Hematopoietic multipotent progenitor cell treated with erythropoietin and hydrocortisone succinate and interleukin-3 and kit ligand, for 15 days (in vitro differentiated cells): ENCODE measurements at regions not wholly inside any gene's neighbourhood (a gene's known extent, or its start where the extent isn't known, plus 50 kb on each side); places are given as distances from the start of the nearest gene placed in this dataset.
"Not testable (repeated sequence)": the region's sequence is repeated elsewhere in the genome, so short reads cannot be mapped to it uniquely, and the experiment has no call there.

Experiments used
- DNase-seq: peaks from one replicate; pipeline ENCODE4 v3.0.0-alpha.2; 2015; ENCODE audit warnings: low spot score

DNA sequence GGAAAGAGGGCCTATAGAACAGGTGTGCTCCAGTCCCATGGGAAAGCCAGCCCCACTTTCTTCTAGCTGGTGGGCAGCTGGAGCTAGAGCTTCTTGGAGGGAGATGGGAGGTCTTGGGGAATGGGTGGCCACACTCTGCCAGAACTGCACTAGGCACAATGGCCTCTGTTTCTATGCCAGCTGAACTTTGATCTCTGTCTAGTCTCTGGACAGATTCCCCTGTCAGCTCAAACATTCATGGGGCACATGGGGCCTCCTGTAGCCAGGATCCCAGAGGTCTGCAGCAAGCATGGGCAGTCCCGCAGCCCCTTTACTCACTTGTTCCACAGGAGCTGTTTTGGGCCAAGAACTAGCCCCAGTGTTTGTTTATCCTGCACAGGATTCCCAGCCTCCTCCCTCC, 591.3 kb upstream of the HS3ST5 start:
- no peak for DNase-seq

DNA sequence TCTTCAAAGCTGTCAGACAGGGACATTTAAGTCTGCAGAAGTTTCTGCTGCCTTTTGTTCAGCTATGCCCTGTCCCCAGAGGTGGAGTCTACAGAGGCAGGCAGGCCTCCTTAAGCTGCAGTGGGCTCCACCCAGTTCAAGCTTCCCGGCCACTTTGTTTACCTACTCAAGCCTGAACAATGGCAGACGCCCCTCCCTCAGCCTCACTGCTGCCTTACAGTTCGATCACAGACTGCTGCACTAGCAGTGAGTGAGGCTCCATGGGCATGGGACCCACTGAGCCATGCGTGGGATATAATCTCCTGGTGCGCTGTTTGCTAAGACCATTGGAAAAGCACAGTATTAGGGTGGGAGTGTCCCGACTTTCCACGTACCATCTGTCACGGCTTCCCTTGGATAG, 585.9 kb upstream of the HS3ST5 start:
- not testable (repeated sequence) for DNase-seq

DNA sequence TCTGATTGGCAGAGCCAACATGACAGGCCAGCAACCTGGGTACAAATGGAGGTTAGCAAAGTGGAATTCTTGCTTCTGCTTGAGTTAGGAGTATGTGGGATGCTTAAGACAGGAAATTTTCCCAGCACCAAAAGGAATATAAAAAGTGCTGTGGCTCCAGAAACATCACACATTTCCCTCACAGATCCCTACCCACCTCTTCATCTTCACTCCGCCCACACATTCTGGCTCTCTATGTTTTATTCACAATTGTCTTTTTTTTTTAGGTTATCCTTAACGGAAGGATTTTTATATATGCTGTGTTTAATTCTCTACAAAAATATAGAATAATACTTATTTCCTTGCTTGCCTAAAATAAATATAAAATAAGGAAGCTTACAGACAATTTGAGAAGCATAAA, 563.3 kb upstream of the HS3ST5 start:
- no peak for DNase-seq

DNA sequence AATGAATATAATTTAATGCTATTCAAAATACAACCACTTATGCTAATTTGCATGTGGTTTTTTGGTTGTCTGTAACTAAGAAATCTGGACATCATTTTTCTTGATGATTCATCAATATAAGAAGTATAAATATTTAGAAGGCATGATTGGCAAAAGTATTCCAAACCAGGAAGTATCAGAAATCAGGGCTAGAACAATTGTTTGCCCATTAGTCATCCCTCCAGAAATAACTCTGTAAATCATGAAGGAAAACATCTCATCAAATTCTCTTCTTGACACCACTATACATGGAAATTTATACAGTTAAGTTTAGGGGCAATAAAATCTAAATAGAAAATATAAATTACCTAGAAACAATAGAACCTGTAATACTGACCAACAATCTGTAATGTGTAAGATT, 554.7 kb upstream of the HS3ST5 start:
- no peak for DNase-seq

DNA sequence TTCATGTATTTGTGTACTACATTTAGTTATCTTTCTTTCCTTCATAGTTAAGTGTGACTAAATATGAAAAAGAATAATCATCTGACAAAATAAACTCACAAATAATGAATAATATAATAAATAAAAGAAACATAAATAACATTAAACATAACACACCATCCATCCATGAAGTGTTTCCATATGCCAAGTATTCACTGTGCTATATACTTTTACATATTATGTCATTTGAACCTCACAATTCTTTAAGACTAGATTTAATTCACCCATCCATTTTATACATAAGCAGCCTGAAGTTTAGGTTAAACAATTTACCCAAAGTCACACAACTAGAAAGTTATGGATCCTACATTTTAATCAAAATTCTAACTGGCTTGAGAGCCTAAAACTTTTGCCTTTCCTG, 549.4 kb upstream of the HS3ST5 start:
- DNase-seq, result no peak

DNA sequence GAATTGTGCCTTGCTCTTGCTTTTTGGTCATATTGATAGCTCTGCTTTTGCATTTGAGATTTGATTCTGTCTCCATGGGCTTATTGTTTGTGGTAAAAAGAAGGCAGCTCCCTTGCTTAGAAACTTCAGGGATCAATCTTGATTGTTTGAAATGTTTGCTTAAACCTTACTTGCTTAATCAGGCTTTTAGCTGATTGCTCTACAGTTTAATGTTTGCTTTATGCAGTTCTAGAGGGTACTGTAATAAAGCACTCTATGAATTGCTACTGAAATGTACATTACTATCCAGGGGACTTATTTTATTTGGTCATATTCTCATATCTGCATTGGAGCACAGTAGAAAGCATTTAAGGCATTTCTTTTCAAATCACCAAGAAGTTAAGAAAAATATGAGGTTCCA, 545.4 kb upstream of the HS3ST5 start:
- DNase-seq, result no peak

DNA sequence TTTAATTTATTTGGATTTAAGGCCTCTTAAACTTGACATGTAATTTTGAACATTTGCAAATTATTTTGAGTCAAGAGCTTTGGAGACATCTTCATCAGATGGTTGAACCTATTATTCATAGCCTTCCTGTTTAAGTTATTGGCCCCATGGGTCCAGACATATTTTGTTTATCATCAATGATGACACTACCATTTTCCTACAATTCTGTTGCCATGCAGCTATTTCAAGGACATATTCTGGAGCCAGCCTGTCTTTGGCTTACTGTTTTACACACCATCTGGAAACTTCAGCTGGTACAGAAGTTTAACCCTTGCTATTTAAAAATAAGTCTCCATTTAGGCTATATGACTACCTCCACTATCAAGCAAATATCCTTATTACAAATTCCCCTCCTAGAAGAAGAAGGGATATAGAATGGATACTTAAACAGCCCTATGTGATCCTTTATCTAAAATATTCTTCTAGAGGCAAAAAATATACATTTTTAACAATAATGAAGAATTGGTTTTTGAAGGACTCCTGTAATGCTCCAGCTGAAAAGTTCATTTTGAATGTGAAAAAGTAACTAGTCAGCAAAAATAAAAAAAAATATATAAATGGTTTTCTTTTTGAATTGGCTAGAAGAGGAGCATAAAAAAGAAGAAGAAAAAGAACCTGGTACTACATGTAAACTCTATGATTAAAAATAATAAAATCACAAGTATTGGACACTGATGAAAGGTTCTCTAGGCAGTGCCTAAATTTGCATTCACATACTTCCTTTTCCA, 544.0 kb upstream of the HS3ST5 start:
- DNase-seq, result no peak

DNA sequence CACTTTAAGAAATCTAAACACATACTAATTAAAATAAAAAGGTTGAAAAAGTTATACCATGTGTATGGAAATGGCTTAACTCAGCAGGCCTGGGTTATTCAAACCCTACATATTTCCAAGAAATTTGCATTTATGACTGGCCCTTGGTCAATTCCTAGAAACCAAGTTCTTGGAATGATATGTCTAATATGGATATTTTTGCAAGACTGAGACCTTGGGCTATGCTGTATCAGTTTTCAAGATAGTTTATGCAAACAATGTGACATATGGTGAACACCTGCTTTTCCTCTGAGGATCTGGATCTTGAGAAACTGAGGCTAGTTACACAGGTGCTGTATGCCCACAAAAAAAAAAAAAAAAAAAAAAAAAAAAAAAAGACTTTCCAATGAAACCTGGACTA, 536.9 kb upstream of the HS3ST5 start:
- DNase-seq, result no peak

DNA sequence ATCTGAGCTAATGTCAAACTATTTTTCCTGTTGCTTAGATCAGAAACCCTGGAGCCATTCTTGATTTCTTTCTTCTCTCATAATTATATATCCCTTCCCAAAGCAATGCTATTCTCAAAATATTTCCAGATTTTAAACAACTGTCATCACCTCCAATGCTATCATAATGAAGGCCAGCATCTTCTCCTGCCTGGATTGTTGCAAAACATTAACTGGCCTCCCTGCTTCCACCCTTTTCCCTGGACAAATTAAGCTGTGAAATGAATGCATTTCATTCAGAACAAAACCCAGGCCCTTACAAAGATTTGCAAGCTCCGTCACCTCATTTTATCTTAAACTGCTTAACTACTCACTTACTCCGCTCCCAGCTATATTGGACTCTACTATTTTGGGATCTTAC, 535.3 kb upstream of the HS3ST5 start:
- DNase-seq, result no peak

DNA sequence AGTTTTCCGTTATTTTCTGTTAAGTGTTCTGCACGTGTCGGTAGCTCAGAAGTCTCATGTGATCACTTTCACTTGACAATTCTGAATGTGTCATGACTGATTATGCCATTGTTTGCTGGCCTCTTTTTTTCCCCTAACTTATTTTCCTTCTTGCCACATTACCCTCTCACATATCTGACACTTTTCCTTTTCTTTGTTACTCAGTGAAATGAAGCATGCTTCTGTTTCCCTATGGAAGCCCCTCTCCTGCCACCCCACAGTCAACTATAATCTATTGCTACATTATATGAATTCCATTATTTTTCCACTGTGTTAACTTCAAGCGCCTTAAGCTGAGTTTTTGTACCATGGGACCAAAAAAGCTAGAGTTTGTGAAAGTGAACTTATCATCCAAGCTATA, 531.6 kb upstream of the HS3ST5 start:
- no peak for DNase-seq

DNA sequence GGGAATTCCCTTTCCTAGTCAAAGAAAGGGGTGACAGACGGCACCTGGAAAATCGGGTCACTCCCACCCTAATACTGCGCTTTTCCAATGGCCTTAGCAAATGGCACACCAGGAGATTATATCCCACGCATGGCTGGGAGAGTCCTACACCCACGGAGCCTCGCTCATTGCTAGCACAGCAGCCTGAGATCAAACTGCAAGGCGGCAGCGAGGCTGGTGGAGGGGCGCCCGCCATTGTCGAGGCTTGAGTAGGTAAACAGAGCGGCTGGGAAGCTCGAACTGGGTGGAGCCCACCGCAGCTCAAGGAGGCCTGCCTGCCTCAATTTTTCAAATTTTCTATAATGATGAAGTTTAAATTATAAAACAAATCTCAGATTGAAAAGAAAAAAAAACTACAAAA, 522.7 kb upstream of the HS3ST5 start:
- not testable (repeated sequence) for DNase-seq

DNA sequence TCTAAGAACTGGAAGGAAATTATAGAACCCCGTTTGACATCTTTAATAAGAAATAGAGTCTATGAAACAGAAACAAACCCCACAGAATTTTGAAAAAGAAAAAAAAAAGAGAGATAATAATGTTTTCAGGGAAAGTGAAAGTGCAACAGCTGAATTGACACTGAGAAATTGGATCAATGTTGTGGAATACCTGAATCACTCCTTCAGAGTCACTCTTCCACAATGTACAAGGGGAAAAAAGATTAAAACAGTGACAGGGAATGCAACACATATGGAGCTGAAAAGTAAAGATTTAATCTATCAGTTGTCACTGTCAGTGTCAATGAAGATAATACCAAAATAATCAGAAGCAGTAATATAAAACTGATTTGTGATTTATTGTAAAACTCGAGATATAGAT, 520.8 kb upstream of the HS3ST5 start:
- DNase-seq, result no peak

DNA sequence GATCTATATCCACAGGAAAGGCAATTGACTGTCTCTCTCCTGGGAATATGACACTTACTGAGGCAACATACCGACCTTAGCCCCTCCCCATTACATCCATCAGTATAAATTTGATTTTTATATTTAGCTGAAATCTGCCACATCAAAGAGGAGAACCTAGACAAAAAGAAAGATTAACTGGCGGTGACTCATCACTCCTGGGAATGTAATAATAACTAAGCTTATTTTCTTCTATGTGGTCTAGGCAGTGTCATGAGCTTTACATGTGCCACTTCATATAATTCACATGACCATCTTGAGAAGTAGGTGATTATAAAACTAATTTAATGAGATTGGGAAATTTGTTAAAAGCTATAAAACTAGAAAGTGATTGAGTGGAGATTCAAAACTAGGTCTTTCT, 520.0 kb upstream of the HS3ST5 start:
- DNase-seq, result no peak

DNA sequence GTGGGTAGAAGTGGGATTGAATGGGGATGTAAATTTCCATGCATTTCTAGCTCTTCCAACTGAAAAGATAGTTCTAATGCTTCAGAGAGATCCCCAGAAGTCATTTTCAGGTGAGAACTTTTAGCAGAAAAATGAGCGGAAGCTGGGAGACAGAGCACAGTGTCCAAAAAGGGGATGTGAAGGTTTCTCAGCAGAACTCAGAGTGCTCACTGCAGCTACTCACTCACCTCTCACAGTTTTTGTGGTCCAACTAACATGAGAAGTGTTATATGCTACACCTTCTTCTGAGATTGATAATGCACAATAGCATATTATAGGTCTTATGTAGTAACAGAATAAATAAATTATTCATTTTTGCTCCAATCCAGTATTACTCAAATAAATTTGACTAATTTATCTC, 519.2 kb upstream of the HS3ST5 start:
- DNase-seq, result no peak

DNA sequence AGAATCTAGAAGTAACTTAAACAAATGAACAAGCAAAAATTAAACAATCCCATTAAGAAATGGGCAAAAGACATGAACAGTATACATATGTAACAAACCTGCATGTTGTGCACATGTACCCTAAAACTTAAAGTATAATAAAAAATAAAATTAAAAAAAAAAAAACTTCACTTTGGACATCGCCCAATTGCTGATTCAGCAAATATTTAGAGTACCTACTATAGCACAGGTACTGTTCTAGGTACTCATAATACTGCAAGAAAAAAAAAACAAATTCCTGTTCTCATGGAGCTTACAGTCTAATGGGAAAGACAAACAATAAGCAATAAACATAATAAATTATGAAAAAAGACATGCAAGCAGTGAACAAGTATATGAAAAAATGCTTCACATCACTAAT, 501.5 kb upstream of the HS3ST5 start:
- DNase-seq, result no peak

DNA sequence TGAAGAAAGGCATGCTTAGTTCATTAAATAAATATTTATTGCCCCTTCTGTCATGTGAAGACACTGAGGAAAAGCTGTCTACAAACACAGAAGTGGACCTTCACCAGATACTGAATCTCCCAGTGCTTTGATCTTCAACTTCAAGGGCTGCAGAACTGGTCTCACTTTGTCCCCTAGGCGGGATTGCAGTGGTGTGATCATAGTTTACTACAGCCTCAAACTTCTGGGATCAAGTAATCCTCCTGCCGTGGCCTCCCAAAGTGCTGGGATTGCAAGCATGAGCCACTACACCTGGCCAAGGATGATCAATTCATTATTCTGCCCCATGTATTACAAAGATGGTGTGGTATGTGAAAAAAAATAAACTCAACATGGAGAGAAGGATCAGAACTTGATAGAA, 496.2 kb upstream of the HS3ST5 start:
- no peak for DNase-seq

DNA sequence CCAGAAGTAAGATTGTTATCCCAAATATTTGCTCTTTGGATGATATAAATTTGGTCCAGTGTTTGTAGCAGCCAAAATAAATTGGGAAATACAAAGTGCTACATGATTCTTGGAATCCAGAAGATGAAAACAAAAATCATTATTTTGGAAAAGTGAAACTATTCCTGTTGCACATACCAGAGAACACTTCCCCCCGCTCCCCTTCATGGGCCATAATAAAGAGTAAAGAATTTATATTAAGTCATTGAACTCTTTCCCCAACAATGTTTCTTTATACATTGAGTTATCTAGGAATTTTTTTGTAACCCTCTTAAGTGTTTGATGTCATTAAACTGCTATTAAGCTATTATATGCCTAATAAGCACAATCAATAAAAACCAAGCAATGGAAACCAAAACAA, 490.4 kb upstream of the HS3ST5 start:
- DNase-seq, result no peak

DNA sequence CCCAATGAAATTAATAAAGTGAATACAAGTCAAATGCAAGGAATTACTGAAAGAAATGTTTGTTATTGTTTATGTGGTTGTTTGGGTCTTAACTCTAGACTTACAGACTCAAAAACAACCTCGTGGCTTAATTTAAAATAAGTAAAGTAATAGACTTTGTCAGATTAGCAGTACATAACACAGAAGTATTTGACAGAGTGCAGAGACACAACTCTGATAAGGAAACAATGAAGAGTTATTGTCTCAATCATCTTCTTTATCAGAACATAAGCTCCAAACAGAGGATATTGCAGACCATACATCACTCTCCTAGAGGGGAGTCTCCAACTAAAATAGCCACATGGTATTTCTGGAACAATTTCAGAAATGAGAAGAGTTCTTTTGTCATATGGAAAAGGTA, 487.7 kb upstream of the HS3ST5 start:
- no peak for DNase-seq

DNA sequence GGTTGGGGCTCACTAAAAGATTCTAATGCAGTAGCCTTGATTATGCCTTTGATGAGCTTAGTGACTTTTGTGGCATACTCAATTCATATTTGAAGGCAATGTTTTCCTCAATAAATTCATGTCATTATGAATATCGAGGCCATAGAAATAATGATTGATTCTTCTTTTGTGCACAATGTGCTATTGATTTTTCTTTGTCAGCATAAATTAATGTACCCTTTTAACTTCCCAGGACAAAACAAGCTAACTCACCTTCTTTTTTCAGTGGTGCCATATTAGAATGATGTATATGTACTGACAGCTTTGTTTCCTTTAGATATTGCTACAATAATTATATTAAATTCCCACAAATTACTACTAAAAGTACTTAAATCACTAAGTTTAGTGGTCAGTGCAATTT, 484.3 kb upstream of the HS3ST5 start:
- no peak for DNase-seq

DNA sequence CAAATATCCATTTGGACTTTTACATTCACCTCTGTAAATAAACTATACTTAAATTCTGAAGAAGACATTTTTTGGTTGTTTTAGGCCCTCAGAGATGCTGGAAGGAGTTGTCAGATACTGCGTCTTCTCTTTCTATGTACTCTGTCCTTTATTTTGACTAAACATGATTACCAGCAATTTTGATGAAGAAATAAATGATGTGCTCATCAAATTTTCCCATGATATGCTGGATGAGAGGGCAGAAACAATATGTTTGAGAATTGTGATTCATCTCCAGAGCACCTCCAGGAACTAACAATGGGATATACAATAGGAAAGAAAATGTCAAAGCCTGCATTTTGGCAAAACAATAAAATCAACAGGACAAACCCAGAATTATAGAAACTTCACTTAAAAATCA, 481.6 kb upstream of the HS3ST5 start:
- DNase-seq, result no peak

DNA sequence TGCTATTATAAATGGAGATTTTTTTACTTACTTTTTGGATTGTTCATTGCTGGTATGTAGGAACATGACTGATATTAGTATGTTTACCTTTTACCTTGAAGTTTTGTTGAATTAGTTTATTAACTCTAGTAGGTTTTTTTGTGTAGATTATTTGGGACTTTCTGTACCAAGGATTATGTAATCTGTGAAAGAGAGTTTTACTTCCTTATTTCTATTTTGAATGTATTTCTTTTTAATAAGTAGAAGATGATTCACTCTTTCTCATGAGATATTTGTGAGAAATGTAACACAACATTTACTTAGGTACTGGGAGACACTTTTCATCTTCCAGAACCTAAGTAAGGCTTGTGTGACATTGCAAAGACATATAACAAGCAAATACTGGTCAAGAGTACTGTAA, 473.9 kb upstream of the HS3ST5 start:
- no peak for DNase-seq

DNA sequence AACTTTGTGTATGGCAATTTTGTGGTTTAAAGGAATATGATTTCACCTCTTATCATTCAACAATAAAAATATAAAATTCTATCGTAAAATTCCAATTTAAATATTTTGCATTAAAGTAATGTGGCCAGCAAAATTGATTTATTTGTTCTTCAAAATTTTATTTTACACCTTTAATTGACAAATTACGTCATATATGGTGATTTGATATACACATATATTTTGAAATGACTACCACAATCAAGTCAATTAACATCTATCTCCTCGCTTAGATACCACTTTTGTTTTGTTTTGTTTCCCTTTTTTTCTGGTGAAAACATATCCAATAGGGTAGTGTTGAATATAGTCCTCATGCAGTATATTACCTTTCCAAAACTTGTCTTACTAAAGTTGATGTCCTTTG, 467.6 kb upstream of the HS3ST5 start:
- DNase-seq, result no peak

DNA sequence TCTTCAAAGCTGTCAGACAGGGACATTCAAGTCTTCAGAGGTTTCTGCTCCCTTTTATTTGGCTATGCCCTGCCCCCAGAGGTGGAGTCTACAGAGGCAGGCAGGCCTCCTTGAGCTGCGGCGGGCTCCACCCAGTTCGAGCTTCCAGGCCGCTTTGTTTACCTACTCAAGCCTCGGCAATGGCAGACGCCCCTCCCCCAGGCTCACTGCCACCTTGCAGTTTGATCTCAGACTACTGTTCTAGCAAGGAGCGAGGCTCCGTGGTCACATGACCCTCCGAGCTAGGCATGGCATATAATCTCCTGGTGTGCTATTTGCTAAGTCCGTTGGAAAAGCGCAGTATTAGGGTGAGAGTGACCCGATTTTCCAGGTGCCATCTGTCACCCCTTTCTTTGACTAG, 462.6 kb upstream of the HS3ST5 start:
- DNase-seq, result not testable (repeated sequence)

DNA sequence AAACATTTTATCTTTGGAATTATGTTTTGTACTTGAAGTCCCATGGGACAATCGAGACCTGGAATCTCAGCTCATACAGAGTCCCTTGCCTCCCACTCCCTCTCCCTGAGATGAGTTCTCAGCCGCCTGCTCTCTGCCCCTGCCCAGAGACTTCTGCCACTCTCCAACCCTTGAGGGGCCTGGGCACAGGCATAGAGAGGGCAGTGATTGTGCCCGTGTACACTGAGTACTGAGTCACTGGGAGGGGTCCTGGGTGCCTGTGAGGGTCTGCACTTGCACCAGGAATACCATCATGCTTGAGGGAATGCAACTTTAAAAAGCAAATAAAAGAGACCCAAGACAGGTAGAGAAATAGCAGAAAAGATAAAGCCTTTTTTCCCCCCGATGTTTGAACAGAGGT, 453.8 kb upstream of the HS3ST5 start:
- DNase-seq, result no peak

DNA sequence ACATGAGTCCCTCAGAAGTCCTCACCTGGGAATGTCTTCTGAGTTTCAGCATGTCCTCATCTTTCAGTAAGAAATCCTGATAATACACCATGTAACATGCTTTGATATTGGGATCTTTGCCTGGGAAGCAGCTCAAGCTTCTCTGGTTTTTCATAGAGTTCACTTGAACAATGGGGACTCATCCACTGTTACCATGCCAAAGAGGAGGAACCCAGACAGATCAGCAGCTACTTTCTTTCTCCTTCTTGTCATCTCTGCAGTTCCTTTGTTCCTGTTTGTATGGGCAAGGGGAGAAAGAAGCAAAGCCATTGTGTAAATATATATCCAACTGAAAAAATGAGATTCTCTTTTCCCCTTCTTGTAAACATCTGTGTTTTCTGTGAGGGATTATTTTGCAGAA, 450.6 kb upstream of the HS3ST5 start:
- DNase-seq, result no peak
